Activated CD4-positive, alpha-beta T cell treated with anti-CD3 and anti-CD28 coated beads, Interleukin-2, amount 50 U/mL, for 4 hours (primary cell): ENCODE measurements at regions not wholly inside any gene's neighbourhood (a gene's known extent, or its start where the extent isn't known, plus 50 kb on each side); places are given as distances from the start of the nearest gene placed in this dataset.

Experiments used
- DNase-seq, 2 experiments: peaks; one replicate each; pipeline ENCODE4 v3.0.0-alpha.2; 2020

DNA sequence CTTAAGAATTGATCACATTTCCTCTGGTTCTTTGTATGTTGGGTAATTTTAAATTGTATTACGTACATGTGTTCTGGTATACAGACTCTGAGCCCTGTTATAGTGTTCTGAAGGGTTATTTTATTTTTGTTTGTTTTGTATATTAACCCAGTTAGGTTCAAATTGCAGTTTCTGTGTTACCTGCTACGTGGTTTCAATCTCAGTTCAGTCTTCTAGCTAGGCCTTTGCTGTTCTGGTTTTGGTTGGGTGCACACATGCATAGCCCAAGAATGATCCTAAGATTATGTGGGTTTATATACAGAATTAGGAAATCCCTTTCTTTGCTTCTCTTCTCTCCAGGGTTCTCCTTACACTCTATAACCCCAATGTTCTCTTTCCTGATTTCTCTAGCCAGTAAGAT, 161.0 kb downstream of the PPP1R2C start:
- DNase-seq: no peak

DNA sequence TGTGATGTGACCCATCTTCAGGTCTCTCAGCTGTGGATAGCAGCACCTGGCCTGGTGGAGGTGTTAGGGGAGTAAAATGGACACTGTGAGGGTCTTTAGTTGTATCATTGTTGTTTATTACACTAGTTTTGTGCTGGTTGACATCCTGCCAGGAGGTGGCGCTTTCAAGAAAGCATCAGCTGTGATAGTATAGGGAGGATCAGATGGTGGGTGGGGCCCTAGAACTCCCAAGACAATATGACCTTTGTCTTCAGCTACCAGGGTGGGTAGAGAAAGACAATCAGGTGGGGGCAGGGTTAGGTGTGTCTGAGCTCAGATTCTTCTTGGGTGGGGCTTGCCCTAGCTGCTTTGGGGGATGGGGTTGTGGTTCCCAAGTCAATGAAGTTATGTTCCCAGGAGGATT, 162.8 kb downstream of the PPP1R2C start:
- DNase-seq: no peak

DNA sequence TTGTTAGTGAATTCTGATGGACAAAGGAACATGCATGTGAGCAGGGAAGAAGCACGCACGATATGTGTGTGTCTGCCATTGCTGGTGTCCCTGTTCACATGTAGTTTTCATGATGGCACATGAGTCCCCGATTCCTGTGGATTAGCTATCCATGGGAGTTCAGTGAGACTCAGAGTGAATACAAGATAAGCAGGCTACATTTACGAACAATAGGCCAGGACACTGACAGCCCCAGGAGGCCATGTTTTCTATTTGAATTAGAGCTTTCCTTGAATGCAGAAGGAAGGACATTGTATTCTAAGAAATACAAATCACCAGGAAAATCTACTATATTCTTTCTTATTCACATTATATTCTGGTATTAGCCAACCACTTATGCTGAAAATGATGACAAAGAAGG, 171.4 kb downstream of the PPP1R2C start:
- no peak for DNase-seq

DNA sequence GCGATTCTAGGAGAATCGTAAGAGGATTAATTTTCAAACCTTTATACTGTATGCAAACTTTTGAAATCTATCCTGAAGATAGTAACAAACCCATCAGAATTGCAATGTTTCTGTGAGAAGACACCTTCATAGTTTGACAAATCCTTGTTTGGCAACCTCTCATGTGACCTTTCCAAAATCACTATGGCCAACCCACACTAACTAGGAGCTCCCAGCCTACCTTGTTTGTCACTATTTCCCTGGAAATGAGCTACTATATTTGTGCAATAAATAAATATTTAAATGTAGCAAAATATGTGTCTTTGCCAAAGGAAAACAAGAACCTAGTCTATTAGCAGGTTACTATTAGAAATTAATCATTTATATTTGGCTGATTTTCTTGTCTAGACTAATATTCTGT, 173.7 kb downstream of the PPP1R2C start:
- no peak for DNase-seq

DNA sequence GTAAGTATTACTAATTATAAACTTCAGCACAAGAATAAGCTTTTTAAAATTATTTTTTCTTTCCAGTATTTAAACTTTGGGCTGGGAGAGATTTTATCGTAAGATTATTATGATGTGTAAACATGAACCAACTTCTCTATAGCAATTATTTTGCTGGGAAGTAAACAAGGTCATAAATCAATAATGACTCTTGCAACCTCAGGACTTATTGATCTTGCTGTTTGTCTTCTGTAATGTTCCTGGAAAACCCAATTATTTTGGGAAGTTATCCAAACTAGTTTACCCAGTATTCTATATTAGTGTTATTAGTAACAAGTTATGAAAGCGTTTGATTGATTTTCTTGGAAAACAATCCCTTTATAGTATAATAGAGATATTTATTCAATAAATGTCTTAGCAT, 174.9 kb downstream of the PPP1R2C start:
- DNase-seq: no peak

DNA sequence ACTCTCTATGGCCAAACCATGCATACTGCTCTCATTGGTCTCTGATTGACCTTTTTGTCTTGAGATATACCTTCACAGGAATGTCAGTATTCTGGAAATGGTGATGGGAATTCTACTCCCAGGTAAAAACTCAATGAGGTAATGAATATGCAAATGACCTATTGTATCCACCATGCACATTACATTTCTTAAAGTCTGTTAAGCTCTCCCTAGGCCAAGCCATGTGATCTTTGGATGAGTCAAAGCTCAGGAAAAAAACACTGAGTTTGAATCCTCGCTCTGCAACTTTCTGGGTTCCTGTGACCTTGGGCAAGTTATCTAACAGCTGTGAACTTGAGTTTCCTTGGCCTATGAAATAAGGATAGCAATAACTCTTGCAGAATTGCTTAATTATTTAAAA, 175.4 kb downstream of the PPP1R2C start:
- DNase-seq: no peak

DNA sequence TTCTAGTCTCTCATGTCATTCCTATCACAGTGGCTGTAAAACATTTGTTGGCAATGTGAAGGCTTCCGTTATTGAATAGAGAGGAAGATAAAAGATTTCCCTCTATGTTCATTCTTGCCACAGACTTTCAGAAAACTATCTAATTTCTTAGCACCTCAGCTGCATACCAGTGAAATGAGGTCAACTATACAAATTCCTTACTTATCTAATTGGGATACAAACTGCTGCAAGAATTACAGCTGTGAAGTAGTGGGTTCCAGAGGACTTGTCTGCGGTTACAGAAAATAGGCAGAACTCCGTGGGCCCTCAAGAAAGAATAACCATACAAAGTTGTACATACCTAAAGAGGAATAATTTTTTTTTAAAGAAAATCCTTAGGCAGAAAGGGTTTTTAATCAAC, 175.8 kb downstream of the PPP1R2C start:
- no peak for DNase-seq

DNA sequence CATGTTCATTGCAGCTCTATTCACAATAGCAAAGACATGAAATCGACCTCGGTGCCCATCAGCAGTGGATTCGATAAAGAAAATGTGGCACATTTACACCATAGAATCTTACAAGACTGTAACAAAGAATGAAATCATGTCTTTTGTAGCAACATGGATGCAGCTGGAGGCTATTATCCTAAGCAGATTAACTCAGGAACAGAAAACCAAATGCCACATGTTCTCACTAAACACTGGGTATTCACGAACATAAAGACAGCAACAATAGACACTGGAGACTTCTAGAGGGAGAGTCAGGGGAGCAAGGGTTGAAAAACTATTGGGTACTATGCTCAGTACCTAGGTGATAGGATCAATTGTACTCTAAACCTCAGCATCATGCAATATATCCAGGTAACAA, 180.5 kb downstream of the PPP1R2C start:
- no peak for DNase-seq

DNA sequence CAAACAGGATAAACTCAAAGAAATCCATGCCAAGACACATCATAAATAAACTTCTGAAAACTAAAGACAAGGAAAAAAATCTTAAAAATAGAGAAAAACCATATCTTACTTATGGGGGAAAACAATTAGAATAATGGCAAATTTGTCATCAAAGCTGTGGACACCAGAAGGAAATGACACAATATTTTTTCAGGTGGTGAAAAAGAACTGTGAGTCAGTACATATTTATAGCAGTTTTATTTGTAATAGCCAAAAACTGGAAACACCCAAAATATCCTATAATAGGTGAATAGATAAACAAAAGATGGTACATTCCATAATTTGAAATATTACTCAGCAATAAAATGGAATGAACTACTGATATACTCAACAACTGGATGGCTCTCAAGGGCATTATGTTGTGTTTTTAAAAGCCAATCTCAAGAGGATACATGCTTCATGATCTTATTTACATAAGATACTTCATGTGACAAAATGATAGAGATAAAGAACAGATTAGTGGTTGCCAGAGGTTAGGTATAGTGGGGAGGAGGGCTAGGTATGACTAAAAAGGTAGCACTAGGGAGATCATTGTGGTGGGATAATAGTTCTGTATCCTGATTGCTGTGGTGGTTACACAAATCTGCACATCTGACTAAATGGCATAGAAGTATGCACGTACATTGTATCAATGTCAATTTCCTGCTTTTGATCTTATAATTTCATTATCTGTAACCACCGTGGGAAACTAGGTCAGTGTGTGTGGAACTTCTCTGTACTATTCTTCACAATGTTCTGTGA, 191.9 kb downstream of the PPP1R2C start:
- no peak for DNase-seq

DNA sequence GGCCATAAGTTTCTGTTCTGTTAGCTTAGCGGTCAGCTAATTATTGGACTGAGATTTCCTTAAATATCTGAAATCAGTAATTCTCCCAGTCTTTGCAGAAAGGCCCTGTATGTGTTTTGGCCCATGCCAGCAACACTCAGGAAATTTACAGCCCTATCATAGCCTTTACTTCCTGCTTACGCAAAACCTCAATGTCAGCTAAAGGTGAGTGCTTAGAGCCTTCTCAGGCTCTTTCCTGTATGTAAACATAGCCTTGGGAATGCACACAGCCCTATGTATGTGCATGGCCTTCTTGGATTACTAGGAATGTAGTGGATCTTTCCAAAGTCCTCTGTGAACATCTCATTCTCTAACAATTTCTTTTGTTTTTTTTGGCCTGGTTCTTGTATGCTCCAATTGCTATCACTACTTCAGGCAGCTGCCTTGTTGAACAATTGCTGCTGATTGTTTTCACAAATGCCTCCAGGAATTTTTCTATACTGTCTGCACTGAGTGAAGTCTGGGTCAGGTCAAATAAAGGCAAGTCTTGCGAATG, 200.0 kb downstream of the PPP1R2C start:
- no peak for DNase-seq

DNA sequence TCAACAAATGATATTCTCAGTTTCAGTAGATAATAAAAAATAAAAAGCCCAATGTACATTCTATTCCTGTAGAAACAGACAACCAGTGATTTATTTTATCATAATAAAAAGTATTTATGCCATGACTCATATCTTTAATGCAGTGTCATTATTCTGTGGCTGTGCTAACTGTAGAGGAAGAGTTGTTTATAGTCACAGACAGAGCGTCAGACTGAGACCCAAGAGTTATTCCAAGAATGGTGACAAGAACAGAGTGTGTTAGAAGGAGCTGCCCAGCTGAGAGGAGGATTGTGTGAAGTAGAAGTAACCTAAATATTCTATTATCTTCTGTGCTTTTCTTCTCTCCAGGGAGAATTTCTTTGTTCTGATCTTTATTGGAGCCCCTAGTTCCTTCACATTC, 210.7 kb downstream of the PPP1R2C start:
- DNase-seq: no peak

DNA sequence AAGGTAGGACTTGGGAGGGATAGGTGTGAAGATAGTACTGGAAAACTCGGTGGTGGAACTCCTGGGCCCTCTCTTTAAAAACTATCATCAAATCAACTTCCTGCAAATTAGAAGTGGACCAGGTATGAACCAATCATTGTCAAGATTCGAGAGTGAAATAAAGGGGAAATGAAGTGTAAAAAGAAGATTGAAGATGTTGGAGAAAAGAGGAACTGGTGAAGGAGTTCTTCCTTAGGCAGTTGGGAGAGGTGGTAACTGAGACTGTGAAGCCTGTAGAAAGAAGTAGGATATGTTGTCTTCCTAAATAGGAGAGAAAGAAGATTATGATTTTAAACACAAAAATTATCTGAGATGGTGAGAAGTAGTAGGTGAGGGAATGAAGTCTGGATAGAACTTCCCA, 212.2 kb downstream of the PPP1R2C start:
- no peak for DNase-seq

DNA sequence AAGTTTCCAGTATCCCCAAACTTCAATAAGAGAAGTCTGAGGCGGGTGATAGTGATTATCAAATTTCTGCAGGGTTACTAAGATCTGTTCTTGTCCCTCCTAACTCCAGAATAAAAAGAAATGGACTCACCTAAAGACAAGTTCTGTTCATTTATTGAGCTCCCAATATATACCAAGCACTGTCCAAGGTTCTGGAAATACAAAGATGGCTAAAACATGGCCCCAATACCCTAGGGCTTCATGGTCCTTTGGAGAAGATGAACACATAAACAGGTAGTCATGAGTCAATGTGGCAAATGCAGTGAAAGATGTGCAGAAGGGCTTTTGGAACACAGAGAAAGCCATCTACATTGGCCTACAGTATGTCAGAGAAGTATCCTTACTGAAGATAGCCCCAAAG, 231.2 kb downstream of the PPP1R2C start:
- no peak for DNase-seq

DNA sequence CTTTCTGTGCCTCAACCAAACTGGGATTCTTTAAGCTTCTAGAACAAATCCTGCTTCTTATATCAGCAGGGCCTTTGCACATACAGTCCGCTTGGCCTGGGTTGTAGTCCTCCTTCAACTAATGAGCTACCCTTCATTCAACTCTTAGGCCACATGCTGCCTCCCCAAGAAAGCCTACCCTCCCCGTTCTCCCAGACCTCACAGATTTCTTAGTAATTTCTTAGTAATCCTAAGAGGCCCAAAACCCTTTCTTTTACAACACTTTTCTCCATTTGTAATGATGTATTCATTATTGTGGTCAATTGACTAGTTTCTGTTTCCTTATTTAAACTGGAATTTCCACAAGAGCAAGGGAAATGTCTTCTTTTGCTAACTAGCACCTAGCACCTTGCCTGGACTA, 233.1 kb downstream of the PPP1R2C start:
- no peak for DNase-seq

DNA sequence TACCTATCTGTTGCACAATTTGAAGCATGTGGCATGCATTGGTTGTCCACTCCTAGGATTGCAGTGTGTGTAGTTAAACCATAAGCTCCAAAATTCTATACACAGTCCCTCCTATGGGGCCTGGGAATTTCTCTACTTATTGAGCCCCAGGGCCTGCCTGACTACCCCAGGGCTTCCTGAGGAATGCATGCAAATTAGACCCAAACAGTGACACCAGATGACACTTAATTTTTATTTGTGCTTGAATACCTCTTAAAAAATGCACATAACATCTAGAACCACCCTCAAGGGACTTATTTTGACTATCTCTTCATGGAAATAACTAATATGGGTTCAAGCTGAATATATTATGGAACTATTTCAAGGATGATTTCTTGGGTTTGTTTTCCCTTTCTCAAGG, 236.4 kb downstream of the PPP1R2C start:
- DNase-seq: no peak

DNA sequence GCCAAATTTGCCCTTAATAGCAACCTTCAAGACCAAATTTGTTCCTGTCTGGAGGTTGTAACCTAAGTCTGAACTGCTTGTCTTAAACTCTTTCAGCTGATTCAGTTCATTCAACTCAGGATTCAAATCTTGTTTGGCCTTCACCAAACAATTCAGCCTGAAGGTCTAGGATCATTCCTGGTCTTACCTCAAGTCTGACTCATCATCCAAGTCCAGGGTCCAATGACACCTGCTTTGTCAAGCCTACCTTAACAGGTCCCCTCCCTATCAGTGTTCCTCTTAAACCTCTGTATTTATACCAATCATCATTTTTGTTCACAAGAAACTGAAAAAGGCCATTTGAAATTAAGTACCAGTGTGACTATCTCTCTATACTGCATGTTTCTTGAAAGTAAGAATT, 237.8 kb downstream of the PPP1R2C start:
- DNase-seq: no peak

DNA sequence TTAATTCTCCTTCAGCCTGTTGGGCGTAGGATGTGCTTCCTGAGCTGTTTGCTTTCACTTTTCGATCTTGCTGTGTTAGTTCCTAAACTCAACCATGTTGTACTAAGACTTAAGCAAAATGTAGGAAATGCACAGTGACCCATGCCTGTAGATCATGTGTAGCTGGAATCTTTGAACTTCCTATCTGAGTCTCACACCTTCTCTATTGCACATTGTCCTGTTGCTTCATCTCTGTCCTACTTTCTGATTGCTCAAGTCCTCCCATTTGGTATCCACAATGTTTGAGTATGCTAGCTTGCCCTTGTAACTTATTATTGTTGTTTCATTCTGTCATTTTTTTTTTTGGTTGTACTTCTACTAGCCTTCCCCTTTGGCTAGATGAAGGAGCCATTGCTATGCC, 239.6 kb downstream of the PPP1R2C start:
- no peak for DNase-seq

DNA sequence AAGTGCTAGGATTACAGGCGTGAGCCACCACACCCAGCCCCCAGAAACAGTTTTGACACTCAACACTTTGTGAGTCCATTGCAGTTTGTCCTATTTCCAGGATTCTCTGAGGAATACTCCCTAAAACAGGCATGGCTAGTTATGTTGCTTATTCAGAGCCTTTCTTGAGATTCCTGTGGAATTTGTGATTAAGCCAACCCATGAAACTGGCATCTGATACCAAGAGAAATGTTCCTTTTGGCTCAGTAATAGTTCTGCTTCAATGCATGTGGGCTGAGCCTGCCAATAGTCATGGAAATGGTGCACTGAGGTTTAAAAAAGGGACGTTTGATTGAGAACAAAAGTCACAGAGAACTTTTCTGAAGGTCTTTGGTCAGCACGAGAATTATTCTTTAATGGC, 241.7 kb downstream of the PPP1R2C start:
- DNase-seq: no peak

DNA sequence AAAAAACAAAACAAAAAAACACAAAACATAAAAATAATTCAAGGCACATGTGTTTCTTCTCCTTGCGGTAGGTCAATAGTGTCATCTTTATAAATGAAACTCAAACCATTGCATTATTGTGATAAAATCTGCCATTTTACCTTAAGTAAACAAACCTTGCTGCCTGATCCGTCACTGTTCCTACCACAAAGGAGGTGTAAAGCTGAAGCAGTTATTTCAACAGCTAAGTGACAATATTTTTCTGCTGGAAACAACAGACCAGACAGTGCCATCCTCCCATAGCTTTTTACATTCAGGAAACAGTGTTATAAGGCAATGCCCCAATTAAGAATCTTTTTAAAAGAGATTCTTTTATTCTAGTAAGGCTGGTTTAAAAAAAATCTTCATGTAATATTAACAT, 242.7 kb downstream of the PPP1R2C start:
- DNase-seq: no peak

DNA sequence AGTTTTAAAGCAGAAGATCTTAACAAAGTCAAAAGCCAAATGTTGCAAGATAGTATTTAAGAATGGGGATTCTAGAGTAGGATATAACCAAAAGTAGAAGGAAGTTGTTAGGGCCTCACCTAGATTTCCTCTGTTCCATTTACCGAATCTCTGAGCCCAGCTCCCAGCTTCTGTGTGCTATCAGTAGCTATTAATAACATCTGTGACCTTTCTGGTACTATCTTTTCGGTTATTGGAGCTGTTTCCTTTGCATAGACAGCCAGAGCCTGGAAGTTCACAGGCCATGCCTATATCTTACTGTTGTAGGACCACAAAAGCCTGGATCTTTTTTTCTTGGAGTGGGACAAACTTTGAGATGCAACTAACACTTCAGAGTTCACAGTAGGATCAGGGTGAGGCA, 244.2 kb downstream of the PPP1R2C start:
- DNase-seq: no peak

DNA sequence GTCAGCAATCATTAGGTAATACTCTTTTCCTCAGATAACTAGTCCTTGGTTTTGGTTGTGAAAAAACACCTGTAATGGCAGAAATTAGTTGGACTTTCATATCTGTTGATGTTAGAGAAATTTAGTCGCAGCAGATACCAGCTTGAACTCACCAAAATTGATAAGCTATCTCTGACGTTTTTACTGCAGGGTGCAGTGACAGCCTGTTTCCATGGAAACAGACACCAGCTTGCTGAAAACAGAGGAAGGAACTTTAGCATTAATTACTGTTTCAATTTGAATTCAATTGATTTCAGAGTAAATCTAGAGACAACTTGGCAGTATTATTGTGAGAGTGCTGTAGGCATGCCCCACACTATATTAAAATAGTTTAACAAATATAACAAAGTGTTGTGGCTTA, 246.5 kb downstream of the PPP1R2C start:
- no peak for DNase-seq

DNA sequence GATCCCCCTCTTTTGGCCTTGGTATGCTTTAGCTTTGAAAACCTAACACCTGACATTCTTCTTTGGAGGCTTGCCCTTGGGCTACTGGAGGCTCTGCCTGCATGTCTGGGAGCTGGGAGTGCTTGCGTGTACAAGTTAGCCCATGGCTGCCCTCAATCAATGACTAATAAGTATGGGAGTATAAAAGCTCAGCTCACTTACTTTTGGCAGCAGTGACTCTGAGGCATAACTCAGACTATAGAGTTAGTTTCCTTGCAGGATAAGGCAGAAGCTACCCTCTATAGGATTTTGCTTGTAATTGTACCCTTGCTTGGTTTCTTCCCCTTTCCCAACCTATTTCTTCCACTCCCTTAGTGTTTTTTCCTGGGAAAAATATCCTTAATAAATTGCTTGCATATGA, 247.9 kb downstream of the PPP1R2C start:
- DNase-seq: no peak

DNA sequence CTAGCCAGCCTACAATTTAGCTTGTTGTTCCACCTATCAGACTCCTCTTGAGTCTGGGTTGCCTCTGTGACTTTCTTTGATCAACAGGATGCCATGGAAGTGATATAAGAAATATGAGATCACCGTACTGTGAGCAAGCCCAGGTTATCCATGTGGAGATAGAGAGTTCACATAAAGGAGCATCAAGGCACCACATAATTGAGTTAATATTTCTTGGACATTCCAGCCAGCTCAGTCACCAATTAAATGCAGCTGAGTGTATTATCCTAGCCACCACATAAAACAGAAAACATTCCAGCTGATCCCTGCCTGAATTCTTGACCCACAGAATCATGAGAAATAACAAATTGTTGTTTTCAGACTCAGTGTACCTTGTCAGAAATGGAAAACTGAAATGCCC, 253.6 kb downstream of the PPP1R2C start:
- DNase-seq: no peak

DNA sequence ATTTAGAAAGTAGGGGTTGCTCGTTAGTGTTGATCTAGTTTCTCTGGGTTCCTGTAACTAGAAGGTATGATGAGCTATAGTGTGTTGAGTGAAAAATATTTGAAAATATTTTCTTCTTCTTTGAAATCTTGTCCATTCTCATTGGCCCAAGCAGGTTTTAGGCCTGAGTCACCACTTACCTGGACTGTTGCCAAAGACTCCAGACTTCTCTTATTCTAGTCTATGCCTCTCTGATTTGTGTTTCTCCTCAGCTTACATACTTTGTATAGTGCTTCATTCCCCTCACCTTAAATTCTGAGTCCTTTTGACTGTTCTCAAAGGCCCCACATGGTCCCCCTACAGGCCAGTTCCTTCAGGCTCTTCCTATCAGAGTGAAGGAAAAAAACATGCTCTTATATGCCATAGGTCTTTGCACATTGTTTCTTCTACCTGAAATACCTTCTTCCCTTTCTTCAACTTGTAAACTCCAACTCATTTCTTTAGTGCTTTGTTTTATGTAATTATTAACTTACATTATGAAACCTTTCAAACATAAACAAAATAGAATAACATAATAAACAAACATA, 258.2 kb downstream of the PPP1R2C start:
- DNase-seq: no peak

DNA sequence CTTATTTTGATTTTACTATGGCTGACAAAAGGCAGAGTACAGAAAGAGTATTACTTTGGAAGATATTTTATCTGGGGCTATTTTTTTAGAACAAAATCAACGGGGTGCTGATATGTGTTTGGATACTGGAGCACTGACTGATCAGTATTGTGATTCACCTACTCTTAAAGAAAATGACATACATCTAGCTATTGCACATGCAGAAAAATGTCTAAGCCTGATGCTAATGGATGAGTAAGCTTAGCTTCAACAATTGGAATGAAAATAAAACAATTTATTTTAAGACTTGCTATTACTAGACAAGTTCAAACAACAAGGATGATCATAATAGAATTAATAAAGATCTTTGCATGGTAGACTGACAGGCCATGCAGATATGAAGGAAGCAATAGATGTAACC, 262.0 kb downstream of the PPP1R2C start:
- no peak for DNase-seq
